Liver (tissue), 3 donors: ENCODE measurements at regions not wholly inside any gene's neighbourhood (a gene's known extent, or its start where the extent isn't known, plus 50 kb on each side); places are given as distances from the start of the nearest gene placed in this dataset.

ENCODE experiments used
- ATF3 ChIP-seq: IDR thresholded peaks from 2 replicates; pipeline ENCODE4 v1.6.1; 2016; ENCODE audit warnings: antibody characterized with exemption
- CTCF ChIP-seq: fragments of 150-350 bp; IDR thresholded peaks from 2 replicates; pipeline ENCODE4 v1.5.1; 2017; ENCODE audit warnings: improper control_type of control experiment, low read depth, low read length; ENCODE audit not compliant: missing input control
- FOXA1 ChIP-seq: IDR thresholded peaks from 2 replicates; pipeline ENCODE4 v1.6.1; 2016; ENCODE audit warnings: antibody characterized with exemption
- GABPA ChIP-seq, 2 donors: IDR thresholded peaks in 1 of 2; conservative IDR thresholded peaks in 1 of 2; 2 replicates each; pipeline ENCODE4 v1.6.1; 2016; ENCODE audit warnings: antibody characterized with exemption in 2 of 2, mild to moderate bottlenecking in 1 of 2, moderate library complexity in 1 of 2
- HNF4G ChIP-seq: IDR thresholded peaks from 2 replicates; pipeline ENCODE4 v1.6.1; 2016; ENCODE audit warnings: antibody characterized with exemption
- JUND ChIP-seq, 2 donors: IDR thresholded peaks; 2 replicates each; pipeline ENCODE4 v1.6.1; 2016; ENCODE audit warnings: antibody characterized with exemption in 2 of 2
- MAX ChIP-seq: IDR thresholded peaks from 2 replicates; pipeline ENCODE4 v1.6.1; 2016; ENCODE audit warnings: antibody characterized with exemption
- RAD21 ChIP-seq, 2 donors: IDR thresholded peaks; 2 replicates each; pipeline ENCODE4 v1.6.1; 2016; ENCODE audit warnings: antibody characterized with exemption in 2 of 2, mild to moderate bottlenecking in 2 of 2
- REST ChIP-seq: IDR thresholded peaks from 2 replicates; pipeline ENCODE4 v1.6.1; 2016; ENCODE audit warnings: antibody characterized with exemption, mild to moderate bottlenecking
- RXRA ChIP-seq, 2 donors: IDR thresholded peaks; 2 replicates each; pipeline ENCODE4 v1.6.1; 2017 to 2018; ENCODE audit warnings: antibody characterized with exemption in 2 of 2, mild to moderate bottlenecking in 1 of 2
- SP1 ChIP-seq: IDR thresholded peaks from 2 replicates; pipeline ENCODE4 v1.6.1; 2018; ENCODE audit warnings: antibody characterized with exemption, mild to moderate bottlenecking
- TAF1 ChIP-seq: conservative IDR thresholded peaks from 2 replicates; pipeline ENCODE4 v1.6.1; 2016; ENCODE audit warnings: antibody characterized with exemption, mild to moderate bottlenecking
- YY1 ChIP-seq: IDR thresholded peaks from 2 replicates; pipeline ENCODE4 v1.6.1; 2016; ENCODE audit warnings: antibody characterized with exemption, mild to moderate bottlenecking
- ZBTB33 ChIP-seq: IDR thresholded peaks from 2 replicates; pipeline ENCODE4 v1.6.1; 2016; ENCODE audit warnings: antibody characterized with exemption
- donor health status: healthy.
- donor health status: healthy.

GRCh38 chr5:120241400-120241799, 222.7 kb upstream of the PRR16 start:
- TF ChIP-seq MAX: no peak
- no peak for TF ChIP-seq CTCF
- TF ChIP-seq ATF3: no peak
- TF ChIP-seq JUND (IDR thresholded peaks at IDR 0.05): no peak
- TF ChIP-seq RAD21 (IDR thresholded peaks at IDR 0.05): no peak
- TF ChIP-seq REST: no peak
- no peak for TF ChIP-seq YY1
- no peak for TF ChIP-seq ZBTB33
- no peak for TF ChIP-seq GABPA (IDR thresholded peaks at IDR 0.05 in 1 of 2, conservative IDR thresholded peaks at IDR 0.05 in 1 of 2)
- no peak for TF ChIP-seq RXRA (IDR thresholded peaks at IDR 0.05)
- no peak for TF ChIP-seq TAF1
- TF ChIP-seq HNF4G: no peak
- TF ChIP-seq FOXA1: no peak
- TF ChIP-seq SP1: no peak
